Head of caudate nucleus (tissue), 42 donors: ENCODE measurements at regions not wholly inside any gene's neighbourhood (a gene's known extent, or its start where the extent isn't known, plus 50 kb on each side); places are given as distances from the start of the nearest gene placed in this dataset.

Experiments
- DNase-seq, 42 donors: peaks; one replicate each; pipeline versions ENCODE4 v3.0.0 to v3.0.0-alpha.2; 2020 to 2021; ENCODE audit warnings: mixed read lengths in 7 of 42
- intact Hi-C: fragments of 100-400 bp; cut with DNase I; formaldehyde crosslinking; loops from one replicate; pipeline ENCODE4 v1.15.0; 2022

- DNase-seq: no peak
- intact Hi-C loops: no loop called here
Measured at GRCh38 chr11:103651341-103651998, 385.0 kb upstream of the DDI1 start.

- DNase-seq: no peak
- intact Hi-C loops: no loop called here
Measured at GRCh38 chr11:103652013-103652412, 384.4 kb upstream of the DDI1 start.

GRCh38 chr11:103656382-103656781 is 380.1 kb upstream of the DDI1 start:
- no peak for DNase-seq
- intact Hi-C loops: no loop called here

GRCh38 chr11:103659206-103659618 is 377.2 kb upstream of the DDI1 start:
- intact Hi-C loops: no loop called here
- DNase-seq: no peak

- no peak for DNase-seq
- intact Hi-C loops: no loop called here
Measured at GRCh38 chr11:103659743-103660142, 376.7 kb upstream of the DDI1 start.

GRCh38 chr11:103661185-103661584 is 375.3 kb upstream of the DDI1 start:
- DNase-seq: no peak
- intact Hi-C loops: no loop called here

- intact Hi-C loops: no loop called here
- no peak for DNase-seq
Measured at GRCh38 chr11:103661991-103662390, 374.4 kb upstream of the DDI1 start.

- intact Hi-C loops: no loop called here
- DNase-seq: no peak
Measured at GRCh38 chr11:103662880-103663279, 373.6 kb upstream of the DDI1 start.

- DNase-seq: no peak
- intact Hi-C loops: no loop called here
Measured at GRCh38 chr11:103668859-103669258, 367.6 kb upstream of the DDI1 start.

GRCh38 chr11:103671143-103671651 is 365.2 kb upstream of the DDI1 start:
- no peak for DNase-seq
- intact Hi-C loops: no loop called here

GRCh38 chr11:103673773-103674172 is 362.7 kb upstream of the DDI1 start:
- intact Hi-C loops: no loop called here
- DNase-seq: no peak

GRCh38 chr11:103676413-103676812 is 360.0 kb upstream of the DDI1 start:
- DNase-seq: no peak
- intact Hi-C loops: no loop called here

GRCh38 chr11:103680826-103681225 is 355.6 kb upstream of the DDI1 start:
- no peak for DNase-seq
- intact Hi-C loops: loop anchor here (10.0 kb wide), 1 partner anchor 474 kb away; no protein-coding TSS in a partner anchor

- intact Hi-C loops: loop anchor here (10.0 kb wide), 1 partner anchor 473 kb away; no protein-coding TSS in a partner anchor
- DNase-seq: no peak
Measured at GRCh38 chr11:103681855-103682254, 354.6 kb upstream of the DDI1 start.

- intact Hi-C loops: loop anchor here (10.0 kb wide), 1 partner anchor 472 kb away; no protein-coding TSS in a partner anchor
Measured at GRCh38 chr11:103682318-103683184, 353.9 kb upstream of the DDI1 start.

GRCh38 chr11:103683576-103683975 is 352.9 kb upstream of the DDI1 start:
- DNase-seq: no peak
- intact Hi-C loops: loop anchor here (10.0 kb wide), 1 partner anchor 471 kb away; no protein-coding TSS in a partner anchor

More at GRCh38 chr11:103682318-103683184, 353.9 kb upstream of the DDI1 start:
- peak; percentile 2 to 88 (median 72) for DNase-seq

GRCh38 chr11:103688924-103689323 is 347.5 kb upstream of the DDI1 start:
- DNase-seq: no peak
- intact Hi-C loops: loop anchor here (10.0 kb wide), 1 partner anchor 466 kb away; no protein-coding TSS in a partner anchor

GRCh38 chr11:103690356-103690755 is 346.1 kb upstream of the DDI1 start:
- intact Hi-C loops: no loop called here
- DNase-seq: no peak

- intact Hi-C loops: no loop called here
- no peak for DNase-seq
Measured at GRCh38 chr11:103696123-103696522, 340.3 kb upstream of the DDI1 start.

GRCh38 chr11:103699216-103699615 is 337.2 kb upstream of the DDI1 start:
- no peak for DNase-seq
- intact Hi-C loops: no loop called here
